Lower lobe of right lung (tissue), 2 donors: ENCODE measurements at regions not wholly inside any gene's neighbourhood (a gene's known extent, or its start where the extent isn't known, plus 50 kb on each side); places are given as distances from the start of the nearest gene placed in this dataset.

Experiments
- ATAC-seq, 2 donors: fragments of 200-7000 bp; cut with Tn5 transposase; one replicate each; pipeline ENCODE4 v1.9.1; 2020 to 2022; ENCODE audit warnings: mild to moderate bottlenecking in 2 of 2, moderate library complexity in 2 of 2
- DNase-seq: peaks from one replicate; pipeline ENCODE4 v3.0.0-alpha.2; 2020
- H3K27ac ChIP-seq: fragments of 200-600 bp; one replicate; pipeline ENCODE4 v1.8.0; 2022
- H3K27me3 ChIP-seq: fragments of 200-600 bp; one replicate; pipeline ENCODE4 v1.8.0; 2022; ENCODE audit warnings: low read depth
- H3K36me3 ChIP-seq: fragments of 200-600 bp; one replicate; pipeline ENCODE4 v1.8.0; 2022; ENCODE audit warnings: mild to moderate bottlenecking
- H3K4me1 ChIP-seq: fragments of 200-600 bp; one replicate; pipeline ENCODE4 v1.8.0; 2022
- H3K4me3 ChIP-seq: fragments of 200-600 bp; one replicate; pipeline ENCODE4 v1.8.0; 2022; ENCODE audit warnings: mild to moderate bottlenecking
- H3K9me3 ChIP-seq: fragments of 200-600 bp; one replicate; pipeline ENCODE4 v1.8.0; 2022
- intact Hi-C: fragments of 100-400 bp; cut with DNase I; formaldehyde crosslinking; loops from one replicate; pipeline ENCODE4 v1.11.0; 2022
- TF ChIP-seq, protein P1 (sequence below): fragments of 200-600 bp; IDR thresholded peaks from one replicate; pipeline ENCODE4 v1.8.0; 2022; ENCODE audit warnings: antibody characterized with exemption, mild to moderate bottlenecking
- donor health status: DM: no; HTN: yes; CAD: no; lungs with severe emphysema.

DNA sequence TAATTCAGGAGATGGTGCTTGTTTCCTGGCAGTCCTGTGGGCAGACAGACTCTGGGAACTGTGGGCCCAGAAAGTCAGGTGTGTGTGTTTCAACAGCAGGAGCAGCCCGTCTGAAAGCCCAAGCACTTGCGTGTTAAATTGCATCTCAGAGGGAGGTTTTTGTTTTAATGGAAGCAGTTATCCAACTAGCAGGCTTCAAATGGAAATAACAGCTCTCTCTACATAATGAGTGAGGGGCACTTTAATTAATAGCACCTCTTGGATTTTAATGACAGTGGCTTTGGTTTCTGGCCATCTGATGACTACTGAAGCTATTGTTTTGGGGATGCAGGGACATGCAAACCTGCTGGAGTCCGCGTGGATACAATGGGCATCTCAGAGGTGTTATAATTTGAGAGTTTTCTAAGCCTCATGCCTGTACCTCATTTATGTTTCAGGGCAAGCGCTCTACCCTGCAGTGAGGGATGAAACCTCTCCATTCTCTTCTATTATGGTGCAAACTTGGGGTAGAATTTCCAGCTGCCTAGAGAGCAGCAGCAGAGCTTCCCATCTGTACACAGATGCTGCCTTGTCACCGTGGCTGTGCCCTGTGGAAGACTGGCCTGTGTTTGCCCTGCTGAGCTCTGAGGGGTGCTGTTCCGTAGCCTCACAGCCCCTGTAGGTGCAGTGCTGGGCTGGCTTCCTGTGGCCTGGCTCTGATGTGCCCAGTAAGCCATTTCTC lies 206.6 kb upstream of the GPR26 start:
- Histone ChIP-seq H3K4me1 (no peaks in the 10 kb centered on the region), H3K9me3 (no peaks in the 10 kb centered on the region), H3K36me3 (no peaks in the 10 kb centered on the region), H3K4me3 (no peak overlapping the region), H3K27ac (no peak overlapping the region), H3K27me3 (peaks cover 5% of the 10 kb centered on the region)
- TF ChIP-seq, protein P1, sequence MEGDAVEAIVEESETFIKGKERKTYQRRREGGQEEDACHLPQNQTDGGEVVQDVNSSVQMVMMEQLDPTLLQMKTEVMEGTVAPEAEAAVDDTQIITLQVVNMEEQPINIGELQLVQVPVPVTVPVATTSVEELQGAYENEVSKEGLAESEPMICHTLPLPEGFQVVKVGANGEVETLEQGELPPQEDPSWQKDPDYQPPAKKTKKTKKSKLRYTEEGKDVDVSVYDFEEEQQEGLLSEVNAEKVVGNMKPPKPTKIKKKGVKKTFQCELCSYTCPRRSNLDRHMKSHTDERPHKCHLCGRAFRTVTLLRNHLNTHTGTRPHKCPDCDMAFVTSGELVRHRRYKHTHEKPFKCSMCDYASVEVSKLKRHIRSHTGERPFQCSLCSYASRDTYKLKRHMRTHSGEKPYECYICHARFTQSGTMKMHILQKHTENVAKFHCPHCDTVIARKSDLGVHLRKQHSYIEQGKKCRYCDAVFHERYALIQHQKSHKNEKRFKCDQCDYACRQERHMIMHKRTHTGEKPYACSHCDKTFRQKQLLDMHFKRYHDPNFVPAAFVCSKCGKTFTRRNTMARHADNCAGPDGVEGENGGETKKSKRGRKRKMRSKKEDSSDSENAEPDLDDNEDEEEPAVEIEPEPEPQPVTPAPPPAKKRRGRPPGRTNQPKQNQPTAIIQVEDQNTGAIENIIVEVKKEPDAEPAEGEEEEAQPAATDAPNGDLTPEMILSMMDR, result no peak
- no peak for ATAC-seq
- intact Hi-C loops, result no loop called here
- no peak for DNase-seq

DNA sequence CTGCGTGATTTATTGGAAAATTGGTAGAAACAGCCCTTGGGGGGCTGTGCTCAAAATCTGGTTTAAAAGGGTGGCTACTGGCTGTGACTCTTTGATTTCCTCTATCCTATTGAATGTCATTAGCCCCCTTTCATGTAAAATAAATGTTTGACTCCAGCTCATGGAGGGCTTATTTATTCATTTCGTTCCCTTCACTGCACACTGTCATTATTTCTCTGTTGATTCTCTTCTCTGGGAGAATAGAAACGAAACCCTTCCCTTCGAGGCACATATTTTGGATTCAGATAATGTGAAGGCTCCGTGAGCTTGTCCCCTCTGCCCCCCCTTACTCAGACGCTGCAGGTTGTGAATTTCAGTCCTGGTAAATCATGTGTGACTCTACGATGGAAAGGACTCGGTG lies 203.9 kb upstream of the GPR26 start:
- H3K4me3 ChIP-seq, result no peak overlapping the region
- peaks cover 5% of the 10 kb centered on the region for H3K27me3 ChIP-seq
- DNase-seq (no peak), ATAC-seq (no peak)
- H3K4me1 ChIP-seq, result no peaks in the 10 kb centered on the region
- H3K27ac ChIP-seq, result no peak overlapping the region
- intact Hi-C loops, result no loop called here
- TF ChIP-seq, protein P1, result no peak
- no peaks in the 10 kb centered on the region for H3K9me3 ChIP-seq
- no peaks in the 10 kb centered on the region for H3K36me3 ChIP-seq

DNA sequence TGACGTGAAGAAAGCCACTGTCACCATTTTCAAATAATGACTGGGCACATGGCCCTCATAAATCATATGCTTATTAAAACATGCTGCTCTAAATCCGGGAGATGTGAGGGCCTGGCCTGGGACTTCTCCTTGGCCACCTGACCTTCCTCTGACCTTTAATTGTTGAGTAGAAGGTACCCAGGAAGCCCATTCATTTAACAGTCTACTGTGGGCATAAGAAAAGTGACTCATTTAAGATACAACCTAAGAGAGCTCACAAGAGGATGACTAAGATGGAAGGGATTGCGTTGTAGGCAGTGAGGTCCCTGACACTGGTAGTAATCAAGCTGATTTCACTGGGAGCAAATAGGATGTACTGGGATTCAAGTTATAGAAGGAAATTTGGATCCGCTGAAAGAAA lies 203.4 kb upstream of the GPR26 start:
- H3K36me3 ChIP-seq, result no peaks in the 10 kb centered on the region
- ATAC-seq (no peak), DNase-seq (no peak)
- intact Hi-C loops, result no loop called here
- no peaks in the 10 kb centered on the region for H3K9me3 ChIP-seq
- H3K27ac ChIP-seq, result no peak overlapping the region
- TF ChIP-seq, protein P1, result no peak
- peaks cover 5% of the 10 kb centered on the region for H3K27me3 ChIP-seq
- no peak overlapping the region for H3K4me3 ChIP-seq
- H3K4me1 ChIP-seq, result no peaks in the 10 kb centered on the region

DNA sequence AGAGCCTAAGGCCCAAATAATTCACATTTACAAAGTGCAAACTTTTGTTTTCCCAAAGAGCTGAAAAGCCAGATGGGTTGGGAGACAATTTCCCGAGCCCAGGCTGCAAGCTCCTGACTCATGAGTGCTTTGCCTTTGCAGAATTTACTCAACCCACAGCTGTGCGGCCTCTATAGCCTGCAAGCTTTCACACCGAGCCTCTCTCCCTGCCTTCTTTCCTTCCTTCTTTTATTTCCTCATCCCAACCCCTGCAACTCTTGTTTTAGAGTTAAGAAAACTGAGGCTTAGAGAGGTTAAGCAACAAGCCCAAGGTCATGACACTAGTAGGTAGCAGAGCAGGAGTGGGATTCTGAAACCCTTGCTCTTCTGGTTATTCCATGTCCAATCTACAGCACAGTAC lies 203.0 kb upstream of the GPR26 start:
- TF ChIP-seq, protein P1, result no peak
- intact Hi-C loops, result no loop called here
- no peak overlapping the region for H3K27ac ChIP-seq
- no peak for DNase-seq
- peak; percentile 30 to 48 for ATAC-seq
- no peaks in the 10 kb centered on the region for H3K36me3 ChIP-seq
- peaks cover 5% of the 10 kb centered on the region for H3K27me3 ChIP-seq
- no peak overlapping the region for H3K4me3 ChIP-seq
- H3K4me1 ChIP-seq, result no peaks in the 10 kb centered on the region
- no peaks in the 10 kb centered on the region for H3K9me3 ChIP-seq

DNA sequence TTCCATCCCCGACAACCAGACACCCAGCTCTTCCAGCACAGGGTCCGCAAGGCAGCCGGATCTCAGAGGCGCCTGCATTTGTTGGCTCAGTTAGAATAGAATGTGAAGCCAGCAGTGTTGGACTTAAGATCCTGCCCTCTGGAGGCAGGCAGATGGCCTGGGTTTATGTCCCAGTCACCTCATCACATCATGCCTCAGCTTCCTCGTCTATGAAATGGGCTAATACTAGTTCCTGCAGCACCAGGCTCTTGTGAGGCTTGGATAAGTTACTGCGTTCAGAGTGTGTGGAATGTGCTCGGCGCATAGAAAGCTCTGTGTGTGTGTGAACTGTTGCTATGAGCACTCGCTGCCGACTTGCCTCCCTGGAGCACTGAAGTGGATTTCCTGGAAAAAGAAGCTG lies 202.5 kb upstream of the GPR26 start:
- Histone ChIP-seq H3K9me3 (no peaks in the 10 kb centered on the region), H3K27me3 (peaks cover 5% of the 10 kb centered on the region), H3K4me1 (no peaks in the 10 kb centered on the region), H3K36me3 (no peaks in the 10 kb centered on the region), H3K4me3 (no peak overlapping the region), H3K27ac (no peak overlapping the region)
- intact Hi-C loops, result no loop called here
- TF ChIP-seq, protein P1, result no peak
- no peak for ATAC-seq
- no peak for DNase-seq
